Inferior parietal cortex (tissue), 1 donor: ENCODE measurements at regions not wholly inside any gene's neighbourhood (a gene's known extent, or its start where the extent isn't known, plus 50 kb on each side); places are given as distances from the start of the nearest gene placed in this dataset.
"Not testable (repeated sequence)": the region's sequence is repeated elsewhere in the genome, so short reads cannot be mapped to it uniquely, and the experiment has no call there.

Experiments used
- DNase-seq: peaks from one replicate; pipeline ENCODE4 v3.0.0-alpha.2; 2016; ENCODE audit errors: extremely low spot score

- no peak for DNase-seq
Observed at GRCh38 chr7:64469673-64470072, 93.2 kb downstream of the ZNF680 start.

GRCh38 chr7:64465551-64465950 is 97.3 kb downstream of the ZNF680 start:
- DNase-seq, result no peak

GRCh38 chr7:64463636-64464375 is 99.1 kb downstream of the ZNF680 start:
- peak; percentile 78 for DNase-seq

- not testable (repeated sequence) for DNase-seq
Observed at GRCh38 chr7:64459858-64460257, 103.0 kb downstream of the ZNF680 start.

GRCh38 chr7:64433590-64433989 is 119.8 kb downstream of the ZNF736 start:
- no peak for DNase-seq

- DNase-seq, result no peak
Observed at GRCh38 chr7:64431838-64432237, 118.1 kb downstream of the ZNF736 start.

GRCh38 chr7:64429232-64429631 is 115.5 kb downstream of the ZNF736 start:
- no peak for DNase-seq

GRCh38 chr7:64425436-64425835 is 111.7 kb downstream of the ZNF736 start:
- not testable (repeated sequence) for DNase-seq

GRCh38 chr7:64407148-64407547 is 93.4 kb downstream of the ZNF736 start:
- no peak for DNase-seq
